Right lobe of liver (tissue), 6 donors: ENCODE measurements at regions not wholly inside any gene's neighbourhood (a gene's known extent, or its start where the extent isn't known, plus 50 kb on each side); places are given as distances from the start of the nearest gene placed in this dataset.

ENCODE experiments used
- ATAC-seq, 4 donors: fragments of 200-7000 bp; cut with Tn5 transposase; one replicate each; pipeline ENCODE4 v1.9.1; 2020; ENCODE audit warnings: mild to moderate bottlenecking in 4 of 4, moderate library complexity in 4 of 4
- DNase-seq, 3 donors: peaks; one replicate each; pipeline ENCODE4 v3.0.0-alpha.2; 2020
- H3K27ac ChIP-seq, 3 donors: fragments of 200-600 bp; one replicate each; pipeline ENCODE4 v1.8.0; 2022
- H3K27me3 ChIP-seq, 2 donors: fragments of 200-600 bp; one replicate each; pipeline ENCODE4 v1.8.0; 2022
- H3K36me3 ChIP-seq, 4 donors: fragments of 200-600 bp; sonication (generic) in 1 of 4; one replicate each; pipeline versions ENCODE4 v1.5.1 to v1.8.0; 2017 to 2022; ENCODE audit warnings: control low read depth in 1 of 4
- H3K4me1 ChIP-seq, 4 donors: fragments of 200-600 bp; sonication (generic) in 1 of 4; one replicate each; pipeline versions ENCODE4 v1.5.1 to v1.8.0; 2017 to 2022; ENCODE audit warnings: control low read depth in 1 of 4
- H3K4me3 ChIP-seq, 3 donors: fragments of 200-600 bp; one replicate each; pipeline ENCODE4 v1.8.0; 2022
- H3K9me3 ChIP-seq, 4 donors: fragments of 200-600 bp; sonication (generic) in 1 of 4; one replicate each; pipeline versions ENCODE4 v1.5.1 to v1.8.0; 2017 to 2022; ENCODE audit warnings: control low read depth in 1 of 4
- POLR2A ChIP-seq: fragments of 450-650 bp; IDR thresholded peaks from one replicate; pipeline ENCODE4 v1.6.1; 2017; ENCODE audit warnings: antibody characterized with exemption, mild to moderate bottlenecking
- WGBS: methylation state at CpG from one replicate; pipeline ENCODE4 v1.1.6; 2018; ENCODE audit warnings: low coverage, low lambda C conversion rate; ENCODE audit not compliant: insufficient coverage; ENCODE audit errors: missing lambda C conversion rate; 5-methylcytosine and 5-hydroxymethylcytosine counted together
- intact Hi-C, 2 donors: fragments of 100-400 bp; cut with DNase I; formaldehyde crosslinking; loops; one replicate each; pipeline versions ENCODE4 v1.11.2 to v1.14.1; 2022
- TF ChIP-seq, protein P1 (sequence below), 4 donors: fragments of 200-600 bp in 3 of 4; fragments of 450-650 bp in 1 of 4; IDR thresholded peaks; one replicate each; pipeline versions ENCODE4 v1.5.1 to v1.8.0; 2016 to 2022; ENCODE audit warnings: antibody characterized with exemption in 4 of 4, mild to moderate bottlenecking in 2 of 4
- donor health status: DM: no; HTN: yes; CAD: no.
- donor health status: DM: no; HTN: no; CAD: no.
- donor health status: DM: no; HTN: no; CAD: no.
- donor health status: DM: no; HTN: yes; CAD: no.
- donor health status: DM: no; HTN: yes; CAD: no.

DNA sequence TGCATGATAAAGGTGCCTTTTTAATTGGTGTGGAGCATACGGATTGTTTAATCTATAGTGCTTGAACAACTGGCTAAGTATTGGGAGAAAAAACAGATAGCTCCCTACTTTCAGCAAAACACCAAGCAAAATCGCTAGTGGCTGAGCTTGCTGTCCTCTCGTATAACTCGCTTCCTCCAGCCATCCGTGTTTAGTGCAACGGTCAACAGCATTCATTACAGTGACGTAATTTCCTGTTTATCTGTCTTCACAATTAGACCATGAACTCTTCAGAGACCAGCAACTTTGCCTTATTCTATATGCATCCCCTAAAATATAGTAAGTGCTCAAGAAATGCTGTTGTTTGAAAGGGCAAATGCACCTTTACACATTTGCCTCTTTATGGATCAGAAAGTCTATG lies 511.9 kb downstream of the HAPSTR1 start:
- Histone ChIP-seq H3K4me1 (no peaks in the 10 kb centered on the region), H3K36me3 (no peaks in the 10 kb centered on the region), H3K27me3 (no peaks in the 10 kb centered on the region), H3K4me3 (no peak overlapping the region), H3K9me3 (no peaks in the 10 kb centered on the region), H3K27ac (no peak overlapping the region)
- TF ChIP-seq POLR2A: no peak
- TF ChIP-seq, protein P1, sequence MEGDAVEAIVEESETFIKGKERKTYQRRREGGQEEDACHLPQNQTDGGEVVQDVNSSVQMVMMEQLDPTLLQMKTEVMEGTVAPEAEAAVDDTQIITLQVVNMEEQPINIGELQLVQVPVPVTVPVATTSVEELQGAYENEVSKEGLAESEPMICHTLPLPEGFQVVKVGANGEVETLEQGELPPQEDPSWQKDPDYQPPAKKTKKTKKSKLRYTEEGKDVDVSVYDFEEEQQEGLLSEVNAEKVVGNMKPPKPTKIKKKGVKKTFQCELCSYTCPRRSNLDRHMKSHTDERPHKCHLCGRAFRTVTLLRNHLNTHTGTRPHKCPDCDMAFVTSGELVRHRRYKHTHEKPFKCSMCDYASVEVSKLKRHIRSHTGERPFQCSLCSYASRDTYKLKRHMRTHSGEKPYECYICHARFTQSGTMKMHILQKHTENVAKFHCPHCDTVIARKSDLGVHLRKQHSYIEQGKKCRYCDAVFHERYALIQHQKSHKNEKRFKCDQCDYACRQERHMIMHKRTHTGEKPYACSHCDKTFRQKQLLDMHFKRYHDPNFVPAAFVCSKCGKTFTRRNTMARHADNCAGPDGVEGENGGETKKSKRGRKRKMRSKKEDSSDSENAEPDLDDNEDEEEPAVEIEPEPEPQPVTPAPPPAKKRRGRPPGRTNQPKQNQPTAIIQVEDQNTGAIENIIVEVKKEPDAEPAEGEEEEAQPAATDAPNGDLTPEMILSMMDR (IDR thresholded peaks at IDR 0.05): no peak
- intact Hi-C loops: no loop called here
- 50% methylated on average over 5 of the region's 7 CpGs for WGBS
- ATAC-seq: no peak
- no peak for DNase-seq

DNA sequence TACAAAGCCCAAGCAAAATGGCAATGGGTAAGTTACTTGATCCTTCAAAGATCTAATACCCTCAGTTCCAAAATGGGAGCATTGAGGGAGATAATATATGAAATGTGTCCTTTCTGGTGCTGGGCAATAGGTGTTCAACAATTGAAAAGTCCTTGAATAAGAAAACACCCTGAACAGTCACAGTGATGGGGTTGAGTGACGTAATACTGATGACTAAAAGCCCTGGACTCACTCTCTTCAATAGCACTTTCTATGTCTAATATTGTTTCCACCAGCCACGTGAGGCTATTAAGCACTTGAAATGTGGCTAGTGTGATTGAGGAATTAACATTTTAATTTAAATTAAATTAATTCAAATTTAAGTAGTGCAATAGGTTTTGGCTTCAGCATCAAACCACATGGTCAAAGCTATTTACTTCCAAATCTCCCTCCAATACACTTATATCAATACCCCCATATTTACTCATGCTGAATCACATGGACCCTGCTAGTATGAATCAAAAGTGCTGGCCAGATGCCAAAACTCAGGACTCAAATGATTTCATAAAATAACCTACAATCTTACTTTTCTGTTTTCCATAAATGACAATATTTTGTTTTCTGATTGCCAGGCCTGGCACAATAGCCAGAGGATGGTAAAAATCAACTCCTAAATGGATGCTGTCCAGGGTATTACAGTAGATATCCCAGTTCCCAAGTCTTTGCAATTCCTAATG lies 516.2 kb downstream of the HAPSTR1 start:
- peak in 1 of 4 donors; percentile 47 for ATAC-seq

DNA sequence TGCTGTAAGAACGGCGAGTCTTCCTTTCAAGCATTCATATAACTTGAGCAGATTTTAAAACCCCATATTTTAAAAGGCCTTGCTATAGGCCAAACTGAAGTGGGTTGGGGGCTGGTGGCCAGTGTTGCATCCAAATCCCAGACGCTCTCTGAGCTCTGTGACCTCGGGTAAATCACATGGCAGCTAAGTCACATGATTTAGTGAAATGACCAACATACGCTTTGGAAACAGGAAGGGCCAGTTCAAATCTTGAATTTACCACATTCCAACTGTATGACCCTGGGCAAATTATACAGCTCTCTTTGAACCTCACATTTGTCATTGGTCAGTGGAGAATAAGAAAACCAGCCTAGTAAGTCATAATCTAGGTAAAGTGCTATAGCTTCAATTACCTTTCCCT lies 519.3 kb downstream of the HAPSTR1 start:
- no peak overlapping the region for H3K4me3 ChIP-seq
- no peak overlapping the region for H3K27ac ChIP-seq
- no peaks in the 10 kb centered on the region for H3K4me1 ChIP-seq
- TF ChIP-seq POLR2A: no peak
- TF ChIP-seq, protein P1 (IDR thresholded peaks at IDR 0.05): no peak
- H3K9me3 ChIP-seq: no peaks in the 10 kb centered on the region
- no peaks in the 10 kb centered on the region for H3K27me3 ChIP-seq
- intact Hi-C loops: loop anchor here in 1 of 2 donors (10.0 kb wide), 1 partner anchor 56 kb away; no protein-coding TSS in a partner anchor
- WGBS: 78% methylated on average over 3 of the region's 5 CpGs
- no peaks in the 10 kb centered on the region for H3K36me3 ChIP-seq
- no peak for DNase-seq
- ATAC-seq: no peak

More for the DNA sequence above, 516.2 kb downstream of the HAPSTR1 start:
- 77% methylated on average over 2 of the region's 2 CpGs for WGBS
- intact Hi-C loops: no loop called here
- TF ChIP-seq, protein P1 (IDR thresholded peaks at IDR 0.05): no peak
- TF ChIP-seq POLR2A: no peak
- Histone ChIP-seq H3K27me3 (no peaks in the 10 kb centered on the region), H3K9me3 (no peaks in the 10 kb centered on the region), H3K27ac (no peak overlapping the region), H3K4me1 (no peaks in the 10 kb centered on the region), H3K36me3 (no peaks in the 10 kb centered on the region), H3K4me3 (no peak overlapping the region)
- DNase-seq: no peak

DNA sequence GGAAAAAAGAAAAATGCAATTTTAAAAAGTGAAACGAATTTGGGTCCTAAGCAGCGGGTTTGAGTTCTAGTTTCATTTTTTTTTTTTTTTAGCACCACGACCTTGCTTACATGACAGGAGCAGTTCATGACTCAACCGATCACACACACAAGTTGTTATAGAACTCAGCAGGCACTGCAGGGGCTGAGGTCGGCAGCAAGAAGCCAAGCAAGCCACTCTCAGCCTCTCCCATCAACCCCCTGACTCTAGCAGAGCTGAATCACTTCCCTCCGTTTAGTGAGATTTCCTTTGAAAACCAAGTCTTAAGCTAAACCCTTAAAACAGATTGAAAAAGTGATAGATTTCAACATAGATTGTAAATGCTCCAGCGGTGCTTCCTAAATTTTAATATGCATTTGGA lies 520.8 kb downstream of the HAPSTR1 start:
- 55% methylated on average over 6 of the region's 7 CpGs for WGBS
- Histone ChIP-seq H3K27me3 (no peaks in the 10 kb centered on the region), H3K9me3 (no peaks in the 10 kb centered on the region), H3K4me3 (no peak overlapping the region), H3K4me1 (no peaks in the 10 kb centered on the region), H3K36me3 (no peaks in the 10 kb centered on the region), H3K27ac (no peak overlapping the region)
- intact Hi-C loops: loop anchor here in 1 of 2 donors (10.0 kb wide), 1 partner anchor 57 kb away; no protein-coding TSS in a partner anchor
- ATAC-seq: no peak
- DNase-seq: no peak
- no peak for TF ChIP-seq POLR2A
- TF ChIP-seq, protein P1 (IDR thresholded peaks at IDR 0.05): no peak
